T-cell (primary cell): ENCODE measurements at regions not wholly inside any gene's neighbourhood (a gene's known extent, or its start where the extent isn't known, plus 50 kb on each side); places are given as distances from the start of the nearest gene placed in this dataset.

Source experiments
- ATAC-seq, 4 experiments: fragments of 200-7000 bp in 3 of 4; fragments of 150-1000 bp in 1 of 4; cut with Tn5 transposase; replicated peaks in 1 of 4; 1 replicate in 3 of 4; 2 replicates in 1 of 4; pipeline ENCODE4 v1.10.0; 2021; ENCODE audit warnings: moderate library complexity in 3 of 4, mild to moderate bottlenecking in 2 of 4, moderate number of reproducible peaks in 1 of 4
- CTCF ChIA-PET, 2 donors: fragments of 300-600 bp; sonication (Branson Sonifier 250); formaldehyde crosslinking; loops; one replicate each; lab custom pipeline; 2022; ENCODE audit warnings: antibody characterized with exemption in 2 of 2; lab: Charles Lee
- POLR2A ChIA-PET, 2 donors: fragments of 300-600 bp; sonication (Branson Sonifier 250); formaldehyde crosslinking; loops; one replicate each; lab custom pipeline; 2022; ENCODE audit warnings: antibody characterized with exemption in 2 of 2; lab: Charles Lee
- DNase-seq, 35 experiments: peaks; one replicate each; pipeline versions ENCODE4 v3.0.0 to v3.0.0-alpha.2; 2013 to 2023
- H3K27ac ChIP-seq: one replicate; pipeline ENCODE4 v1.5.1; 2013; ENCODE audit warnings: low read length
- H3K27me3 ChIP-seq, 2 experiments: replicated peaks in 1 of 2; 1 replicate in 1 of 2; 2 replicates in 1 of 2; pipeline versions ENCODE4 v1.6.1 to v1.7.0; 2013; ENCODE audit warnings: low read length in 1 of 2, mixed read lengths in 1 of 2; ENCODE audit not compliant: control insufficient read depth in 2 of 2, insufficient read depth in 2 of 2; ENCODE audit errors: extremely low read depth in 1 of 2
- H3K36me3 ChIP-seq, 2 donors: 1 replicate in 1 of 2; 2 replicates in 1 of 2; pipeline versions ENCODE4 v1.6.1 to v1.7.0; 2013; ENCODE audit warnings: low read length in 1 of 2; ENCODE audit not compliant: control insufficient read depth in 2 of 2, insufficient read depth in 1 of 2; ENCODE audit errors: extremely low read depth in 1 of 2
- H3K4me1 ChIP-seq, 2 experiments: 1 replicate in 1 of 2; 2 replicates in 1 of 2; pipeline versions ENCODE4 v1.6.1 to v1.7.0; 2013; ENCODE audit warnings: low read length in 2 of 2, mixed read lengths in 1 of 2; ENCODE audit not compliant: insufficient read depth in 2 of 2, control insufficient read depth in 1 of 2; ENCODE audit errors: extremely low read depth in 1 of 2
- H3K4me3 ChIP-seq, 2 donors: 1 replicate in 1 of 2; 2 replicates in 1 of 2; pipeline versions ENCODE4 v1.5.1 to v1.7.0; 2013; ENCODE audit warnings: mild to moderate bottlenecking in 2 of 2, low read length in 1 of 2, moderate library complexity in 1 of 2; ENCODE audit not compliant: control insufficient read depth in 1 of 2; ENCODE audit errors: extremely low read depth in 1 of 2
- H3K9me3 ChIP-seq: 2 replicates; pipeline ENCODE4 v1.7.0; 2013
- H3K27ac Mint-ChIP-seq, 2 donors: one replicate each; pipeline ENCODE4 v1.8.0; 2020 to 2021; ENCODE audit warnings: mild to moderate bottlenecking in 2 of 2, mixed read lengths in 2 of 2
- H3K27me3 Mint-ChIP-seq, 2 donors: one replicate each; pipeline ENCODE4 v1.8.0; 2021 to 2022; ENCODE audit warnings: mixed read lengths in 2 of 2
- H3K36me3 Mint-ChIP-seq: one replicate; pipeline ENCODE4 v1.8.0; 2021; ENCODE audit warnings: mixed read lengths
- H3K4me1 Mint-ChIP-seq, 3 donors: one replicate each; pipeline ENCODE4 v1.8.0; 2020 to 2022; ENCODE audit warnings: mixed read lengths in 3 of 3, mild to moderate bottlenecking in 1 of 3
- H3K4me3 Mint-ChIP-seq, 3 donors: one replicate each; pipeline ENCODE4 v1.8.0; 2020 to 2022; ENCODE audit warnings: mild to moderate bottlenecking in 3 of 3, mixed read lengths in 3 of 3, moderate library complexity in 3 of 3
- H3K9me3 Mint-ChIP-seq, 3 donors: one replicate each; pipeline ENCODE4 v1.8.0; 2020 to 2022; ENCODE audit warnings: mixed read lengths in 3 of 3
- WGBS: methylation state at CpG from one replicate; pipeline ENCODE4 v1.1.5; 2013; ENCODE audit warnings: missing lambda C conversion rate; ENCODE audit not compliant: insufficient coverage; 5-methylcytosine and 5-hydroxymethylcytosine counted together

DNA sequence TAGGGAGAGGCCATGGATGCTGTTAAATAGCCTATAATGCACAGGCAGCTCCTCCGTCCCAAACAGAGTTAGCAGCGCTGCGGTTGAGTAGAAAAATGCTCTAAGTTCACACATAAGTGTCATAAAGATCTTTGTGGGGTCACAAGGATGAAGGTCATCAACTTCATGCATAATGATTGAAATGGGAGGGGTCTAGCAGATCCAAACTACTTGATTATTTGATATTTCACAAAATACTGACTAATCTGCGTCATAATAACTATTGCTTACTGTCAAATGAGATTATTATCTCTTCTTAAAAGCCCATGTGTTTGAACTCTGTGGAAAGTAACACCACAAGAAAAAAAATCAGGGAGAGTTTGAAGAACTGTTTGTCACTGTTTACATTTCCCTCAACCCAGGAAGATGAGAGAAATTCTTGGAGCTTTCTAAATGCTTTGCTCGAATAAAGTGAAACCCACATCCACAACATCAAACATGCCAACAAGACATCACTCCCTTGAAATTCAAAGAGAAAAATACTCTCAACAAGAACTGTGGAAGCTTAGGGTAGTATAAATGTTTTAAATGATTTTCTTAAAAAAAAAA is 50.5 kb upstream of the CREB1 start:
- H3K27ac ChIP-seq: no peak overlapping the region
- no peaks in the 10 kb centered on the region for H3K9me3 ChIP-seq
- ChIA-PET CTCF (no interaction called here), POLR2A (interaction anchor here in 1 of 2 donors (0.6 to 0.8 kb wide), 3 partner anchors 27 to 493 kb away, joined by 3 to 4 read pairs (median 3); no protein-coding TSS in a partner anchor)
- no peaks in the 10 kb centered on the region for H3K36me3 Mint-ChIP-seq
- H3K4me3 ChIP-seq: no peak overlapping the region
- H3K4me1 Mint-ChIP-seq: peaks cover 39 to 48% (median 42%) of the 10 kb centered on the region in 3 donors
- H3K9me3 Mint-ChIP-seq: no peaks in the 10 kb centered on the region
- DNase-seq (no peak), ATAC-seq (no peak)
- WGBS: 89% methylated on average over 3 of the region's 5 CpGs
- peaks cover 8 to 26% of the 10 kb centered on the region in 2 experiments for H3K4me1 ChIP-seq
- H3K27me3 ChIP-seq: no peaks in the 10 kb centered on the region
- H3K27ac Mint-ChIP-seq: peak overlapping the region in 1 of 2 donors; percentile 8
- peak overlapping the region in 1 of 3 donors; percentile 13 for H3K4me3 Mint-ChIP-seq
- H3K36me3 ChIP-seq: no peaks in the 10 kb centered on the region
- H3K27me3 Mint-ChIP-seq: peaks cover 0 to 3% of the 10 kb centered on the region in 2 donors
